Urothelium cell line (cell line): ENCODE measurements at regions not wholly inside any gene's neighbourhood (a gene's known extent, or its start where the extent isn't known, plus 50 kb on each side); places are given as distances from the start of the nearest gene placed in this dataset.
"Not testable (repeated sequence)": the region's sequence is repeated elsewhere in the genome, so short reads cannot be mapped to it uniquely, and the experiment has no call there.

ENCODE experiments used
- DNase-seq: peaks from one replicate; pipeline ENCODE4 v3.0.0; 2011; ENCODE audit warnings: low spot score, mixed read lengths
- FAIRE-seq: peaks from 2 replicates; lab custom pipeline; 2011; peaks lifted over from hg19 to GRCh38; lab: Jason Lieb, UNC

DNA sequence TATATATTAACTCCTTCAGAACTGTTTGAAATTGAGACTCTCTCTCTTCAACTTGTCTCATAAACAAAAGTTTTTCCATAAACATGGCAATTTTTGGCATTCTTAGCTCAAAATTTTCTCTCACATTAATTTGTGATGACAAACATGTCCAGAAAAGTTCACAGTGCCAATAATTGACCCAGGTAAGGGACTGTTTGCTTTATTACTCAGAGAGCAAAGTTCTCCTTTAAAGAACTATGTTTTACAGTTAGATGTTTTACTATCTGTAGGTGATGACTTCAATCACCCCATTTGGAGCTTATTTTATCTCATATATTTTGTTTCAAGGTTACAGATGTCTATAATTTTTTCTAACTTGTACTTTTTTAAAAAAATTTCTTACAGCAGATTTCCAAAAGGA lies 855.6 kb downstream of the SLC16A7 start:
- no peak for DNase-seq
- no peak for FAIRE-seq

DNA sequence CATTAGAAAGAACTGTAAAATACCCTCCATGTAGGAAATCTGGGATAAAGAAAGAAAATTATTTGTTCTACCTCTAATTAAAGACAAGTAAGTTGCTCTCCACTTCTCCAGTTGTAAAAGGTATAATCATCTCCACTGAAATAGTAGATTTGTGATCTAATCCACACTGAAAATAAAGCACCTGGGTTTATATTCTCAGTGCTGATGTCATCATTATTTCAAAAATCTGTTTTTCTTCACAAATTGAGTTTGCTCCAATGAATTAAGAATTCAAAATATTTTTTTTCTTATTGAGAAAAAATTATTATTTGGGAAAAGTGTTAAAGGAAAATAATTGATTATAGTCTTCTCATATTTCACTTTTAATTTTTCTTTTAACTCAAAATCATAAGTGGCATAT lies 869.2 kb downstream of the SLC16A7 start:
- DNase-seq, result no peak
- no peak for FAIRE-seq

DNA sequence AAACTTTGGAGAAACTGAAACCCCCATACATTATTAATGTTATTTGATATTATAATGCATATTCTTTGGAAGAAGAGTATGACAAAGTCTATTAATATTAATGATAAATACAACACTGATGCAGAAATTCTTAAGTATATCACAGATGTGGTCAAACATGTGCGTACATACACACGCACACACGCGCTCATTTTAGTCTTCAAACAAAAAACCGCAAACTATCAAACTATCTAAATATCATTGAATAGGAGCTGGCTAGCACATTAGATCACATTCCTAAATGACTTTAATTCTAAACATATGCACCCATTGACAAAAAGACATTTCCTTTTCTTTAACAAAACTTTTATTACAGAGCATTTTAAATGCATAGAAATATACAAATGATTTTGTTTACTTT lies 872.7 kb downstream of the SLC16A7 start:
- FAIRE-seq (no peak), DNase-seq (no peak)

DNA sequence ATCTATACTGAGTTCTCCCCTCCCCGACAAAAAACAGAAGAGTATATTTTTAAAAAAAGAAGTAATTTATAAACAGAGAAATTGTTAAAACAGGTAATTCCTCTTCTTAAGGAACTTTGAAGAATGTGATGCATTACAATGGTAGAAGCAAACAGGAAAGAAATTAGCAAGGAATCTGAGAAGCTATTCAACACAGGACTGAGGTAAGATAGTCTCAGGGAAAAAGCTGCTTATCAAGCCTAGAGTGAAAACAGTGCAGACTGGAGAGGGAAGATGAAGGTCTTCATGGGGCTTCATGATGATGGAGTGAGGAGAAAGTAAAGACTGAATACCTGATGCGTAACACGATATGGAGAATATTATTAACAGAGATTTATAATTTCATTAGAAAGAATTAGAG lies 880.0 kb downstream of the SLC16A7 start:
- no peak for FAIRE-seq
- DNase-seq, result no peak

DNA sequence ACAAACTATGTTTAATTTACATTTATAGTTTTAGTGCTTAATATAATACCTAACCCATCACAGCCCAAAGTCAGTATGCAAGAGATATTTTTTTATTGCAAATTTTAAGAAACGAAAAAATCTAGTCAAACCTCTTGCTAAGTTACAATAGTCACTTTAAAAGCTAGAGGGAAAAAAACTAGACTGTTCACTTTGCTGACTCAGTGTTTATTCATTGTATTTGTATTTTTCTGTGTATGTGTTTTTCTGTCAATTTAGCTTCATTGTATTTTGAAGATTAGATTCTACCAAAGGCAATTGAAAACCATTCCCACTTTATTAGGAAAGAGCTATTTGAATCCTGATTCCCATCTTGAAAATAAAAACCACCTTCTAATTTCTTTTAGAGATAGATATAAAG lies 891.5 kb downstream of the SLC16A7 start:
- DNase-seq (no peak), FAIRE-seq (no peak)

DNA sequence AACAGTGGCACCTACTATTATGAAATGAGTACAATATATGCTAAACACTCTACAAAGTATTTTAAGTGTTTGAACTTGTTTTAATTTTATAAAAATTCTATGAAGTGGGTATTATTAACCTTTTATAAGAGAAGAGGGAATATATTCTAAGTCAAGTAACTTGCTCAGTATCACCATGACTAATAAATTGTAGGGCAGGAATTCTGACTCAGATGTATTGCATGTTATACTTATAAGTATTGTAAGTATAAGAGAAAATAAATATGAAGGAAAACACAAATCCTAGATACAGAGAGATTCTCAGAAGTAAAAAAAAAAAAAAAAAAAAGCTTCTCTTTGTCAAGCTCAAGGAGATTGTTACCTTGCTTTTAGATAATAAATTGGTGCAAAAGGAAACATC lies 893.2 kb downstream of the SLC16A7 start:
- DNase-seq (no peak), FAIRE-seq (no peak)

DNA sequence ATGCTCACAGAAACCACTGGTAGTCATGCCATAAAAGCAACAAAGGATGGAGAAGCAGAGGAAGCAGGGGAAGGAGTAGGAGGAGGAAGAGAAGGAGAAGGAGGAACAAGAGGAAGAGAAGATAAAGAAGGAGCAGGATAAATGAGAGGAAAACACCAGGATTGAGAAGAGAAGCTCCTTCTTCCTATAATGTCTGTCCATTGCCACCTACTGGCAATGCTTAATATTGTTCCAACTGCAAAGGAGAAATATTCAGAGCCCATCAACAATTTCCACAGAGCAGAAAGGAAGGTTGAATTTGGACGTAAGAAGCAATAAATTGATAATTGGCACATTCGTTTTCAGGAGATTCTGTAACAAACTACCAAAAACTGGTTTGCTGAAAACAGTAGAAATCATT lies 898.4 kb downstream of the SLC16A7 start:
- peak; percentile 22 for DNase-seq
- no peak for FAIRE-seq

DNA sequence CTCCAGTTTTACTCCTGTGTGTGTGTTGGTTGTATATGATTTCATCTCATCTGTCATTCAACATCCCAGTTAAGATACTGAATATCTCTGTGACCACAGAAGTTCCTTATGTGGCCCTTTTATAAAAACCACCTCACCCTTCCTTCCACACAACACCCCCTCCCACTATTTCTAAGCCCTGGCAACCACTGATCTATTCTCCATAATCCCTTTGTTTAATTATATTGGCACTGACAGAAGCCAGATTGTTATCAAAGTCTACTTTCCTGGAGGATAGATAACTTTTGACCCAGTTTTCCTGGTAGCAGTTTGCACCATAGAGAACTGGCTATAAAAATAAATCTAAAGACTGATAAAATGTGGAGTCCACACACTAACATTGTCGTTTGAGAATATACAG lies 902.8 kb downstream of the SLC16A7 start:
- FAIRE-seq (no peak), DNase-seq (no peak)

DNA sequence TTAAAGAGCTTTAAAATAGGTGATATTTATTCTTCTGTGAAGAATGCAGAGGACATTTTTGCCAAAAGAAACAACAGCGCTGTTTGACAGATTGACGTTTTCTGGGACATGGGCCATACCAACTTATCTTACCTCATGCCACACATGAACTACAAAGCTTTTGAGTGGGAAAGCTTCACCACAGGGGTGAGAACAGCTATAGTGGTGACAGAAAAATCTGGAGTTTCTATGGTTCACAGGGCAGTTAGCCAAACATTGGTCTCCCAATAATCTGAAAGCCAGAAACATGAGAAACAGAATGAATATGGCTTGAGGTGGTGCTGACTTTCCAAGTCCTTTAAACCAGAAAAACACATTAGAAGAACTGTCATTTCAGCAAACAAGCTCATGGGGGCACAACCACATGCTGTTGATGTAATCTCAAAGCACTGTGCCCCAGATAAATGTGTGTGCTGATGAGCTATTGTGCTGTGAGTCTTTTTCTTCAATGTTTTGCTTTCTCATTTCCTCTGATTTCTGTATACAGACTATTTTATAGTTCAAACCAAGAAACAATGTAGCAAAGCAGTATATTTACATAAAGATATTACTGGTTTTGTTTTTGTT lies 905.4 kb downstream of the SLC16A7 start:
- no peak for FAIRE-seq
- DNase-seq, result peak; percentile 14

DNA sequence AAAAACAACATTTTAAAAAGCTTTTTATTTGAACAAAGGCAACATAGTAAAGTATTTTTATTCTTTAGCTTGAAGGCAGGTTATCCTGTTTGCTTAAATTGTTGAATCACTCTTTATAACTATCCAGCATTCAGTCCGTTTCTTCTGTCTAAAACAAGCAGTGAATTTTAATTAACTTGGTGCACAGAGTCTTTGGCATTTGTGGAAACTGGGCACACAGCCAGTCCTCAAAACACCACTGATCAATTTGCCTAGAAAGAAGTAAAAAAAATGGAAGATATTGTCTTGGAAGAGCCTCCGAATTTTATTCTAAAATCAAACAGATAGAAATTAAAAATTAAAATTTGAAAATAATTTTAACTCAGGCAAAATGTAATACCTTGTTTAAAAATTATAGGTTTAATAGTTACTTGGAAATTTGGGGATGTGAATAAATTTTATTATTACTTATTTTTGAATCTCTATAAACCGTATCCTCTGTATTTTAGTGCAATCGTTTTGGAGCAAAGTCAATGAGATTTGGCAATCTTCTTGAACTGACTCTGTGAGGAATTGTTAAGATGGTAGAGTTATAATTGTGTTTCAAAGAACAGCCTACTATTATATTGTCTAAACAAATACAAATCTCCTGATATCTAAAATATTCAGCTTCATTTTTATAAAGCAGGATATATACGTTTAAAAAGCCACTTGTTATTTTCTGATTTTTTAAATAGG lies 927.0 kb downstream of the SLC16A7 start:
- DNase-seq (no peak), FAIRE-seq (no peak)

DNA sequence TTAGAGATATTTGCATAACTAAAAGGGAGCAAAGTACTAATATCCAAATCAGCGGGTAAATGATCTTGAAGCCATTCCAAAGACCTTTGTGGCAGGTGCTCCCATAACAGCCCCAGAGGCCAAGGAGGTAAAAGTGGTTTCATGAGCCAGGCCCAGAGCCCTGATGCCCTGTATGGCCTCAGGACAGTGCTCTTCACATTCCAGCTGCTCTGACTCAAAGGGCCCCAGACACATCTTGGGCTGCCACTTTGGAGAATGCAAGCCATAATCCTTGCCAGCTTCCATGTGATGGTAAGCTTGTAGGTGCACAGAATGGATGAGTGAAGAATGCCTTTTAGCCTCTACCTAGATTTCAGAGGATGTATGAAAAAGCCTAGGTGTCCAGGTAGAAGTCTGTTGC lies 933.4 kb downstream of the SLC16A7 start:
- FAIRE-seq (no peak), DNase-seq (no peak)

DNA sequence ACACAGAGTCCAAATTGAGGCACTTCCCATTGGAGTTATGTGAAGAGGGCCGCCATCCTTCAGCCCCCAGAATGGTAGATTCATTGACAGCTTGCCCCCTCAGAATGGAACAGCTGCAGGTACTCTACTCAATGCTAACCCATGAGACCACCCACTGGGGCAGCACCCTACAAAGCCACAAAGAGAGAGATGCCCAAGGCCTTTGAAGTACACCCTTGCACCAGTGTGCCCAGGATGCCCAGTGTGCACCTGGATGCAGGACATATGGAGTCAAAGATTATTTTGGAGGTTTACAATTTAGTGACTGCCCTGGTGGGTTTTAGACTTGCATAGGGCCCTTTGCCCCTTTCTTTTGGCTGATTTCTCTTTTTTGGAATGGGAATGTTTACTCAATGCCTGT lies 933.9 kb downstream of the SLC16A7 start:
- FAIRE-seq, result no peak
- DNase-seq, result no peak

DNA sequence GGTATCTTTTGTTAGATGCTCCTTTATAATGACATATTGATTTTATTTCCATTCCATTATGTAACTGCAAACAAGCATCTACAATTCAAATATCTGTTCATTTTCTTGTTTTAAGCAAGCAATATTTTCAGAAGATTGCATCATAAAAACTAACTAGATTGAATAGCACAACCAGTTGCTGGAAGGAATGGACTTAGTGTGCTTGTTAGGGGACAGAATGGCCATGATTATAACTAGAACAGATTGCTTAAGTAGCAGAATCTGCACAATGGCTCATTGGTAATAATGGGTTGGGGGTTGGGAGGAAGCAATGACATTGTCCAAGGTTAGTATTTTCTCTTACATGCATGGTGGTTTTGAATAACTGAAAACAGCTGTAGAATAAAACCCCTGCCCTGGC lies 939.5 kb downstream of the SLC16A7 start:
- DNase-seq, result no peak
- FAIRE-seq, result no peak

DNA sequence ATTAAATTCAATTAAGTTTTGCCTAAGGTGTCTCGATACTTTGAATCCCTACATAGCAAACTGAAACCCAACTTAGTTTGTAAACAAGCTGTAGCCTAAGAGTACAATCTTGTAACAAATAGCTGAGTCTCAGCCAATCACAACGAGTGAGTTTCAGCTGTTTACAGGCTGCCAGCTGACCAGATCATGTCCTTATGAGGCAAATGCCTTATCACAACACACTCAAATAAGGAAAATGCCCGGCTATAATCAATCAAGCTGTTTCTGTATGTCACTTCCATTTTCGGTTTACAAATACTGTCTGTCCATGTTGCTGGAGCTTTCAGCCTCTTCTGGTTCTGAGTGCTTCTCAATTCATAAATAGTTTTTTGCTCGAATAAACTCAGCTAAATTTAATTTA lies 943.8 kb downstream of the SLC16A7 start:
- no peak for DNase-seq
- no peak for FAIRE-seq

DNA sequence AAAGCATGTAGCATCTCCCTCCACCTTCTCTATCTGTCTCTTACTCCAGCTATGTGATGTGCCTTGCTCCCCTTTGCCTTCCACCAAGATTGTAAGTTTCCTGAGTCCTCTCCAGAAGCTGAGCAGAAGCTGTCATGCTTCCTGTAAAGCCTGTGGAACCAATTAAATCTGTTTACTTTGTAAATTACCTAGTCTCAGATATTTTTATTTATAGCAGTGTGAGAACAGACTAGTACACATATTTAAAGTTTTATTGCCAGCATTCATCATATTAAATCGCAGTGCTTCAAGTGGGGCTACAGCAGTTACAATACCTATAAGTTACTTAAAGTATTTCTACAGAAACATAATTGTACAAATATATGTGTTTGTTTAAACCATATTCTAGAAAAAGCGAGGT lies 973.1 kb downstream of the SLC16A7 start:
- no peak for FAIRE-seq
- DNase-seq, result no peak

DNA sequence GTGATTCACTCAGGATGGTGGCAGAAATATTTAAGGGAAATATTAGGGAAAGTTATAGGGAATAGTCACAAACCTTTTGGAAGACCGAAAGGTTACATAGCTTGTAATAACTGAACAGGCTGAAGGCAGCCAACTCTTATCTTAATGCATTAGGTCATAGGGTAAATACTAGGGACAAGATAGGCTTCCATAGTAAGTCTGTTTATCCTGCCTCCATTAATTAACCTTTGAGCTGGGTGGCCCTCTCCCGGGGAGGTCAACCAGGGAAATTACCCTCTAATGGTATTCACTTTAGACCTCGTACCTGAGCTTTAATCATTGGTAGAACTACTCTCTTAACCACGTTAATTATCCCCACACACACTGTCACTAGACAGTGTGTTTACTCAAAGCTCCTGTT lies 981.8 kb downstream of the SLC16A7 start:
- DNase-seq, result no peak

DNA sequence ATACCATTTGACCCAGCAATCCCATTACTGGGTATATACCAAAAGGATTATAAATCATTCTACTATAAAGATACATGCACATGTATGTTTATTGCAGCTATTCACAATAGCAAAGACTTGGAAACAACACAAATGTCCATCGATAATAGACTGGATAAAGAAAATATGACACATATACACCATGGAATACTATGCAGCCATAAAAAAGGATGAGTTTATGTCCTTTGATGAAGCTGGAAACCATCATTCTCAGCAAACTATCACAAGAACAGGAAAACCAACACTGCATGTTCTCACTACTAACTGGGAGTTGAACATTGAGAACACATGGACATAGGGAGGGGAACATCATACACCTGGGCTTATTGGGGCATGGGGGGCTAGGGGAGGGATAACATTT lies 991.8 kb downstream of the SLC16A7 start:
- FAIRE-seq, DNase-seq: not testable (repeated sequence)

More for the DNA sequence above, 981.8 kb downstream of the SLC16A7 start:
- FAIRE-seq, result no peak

DNA sequence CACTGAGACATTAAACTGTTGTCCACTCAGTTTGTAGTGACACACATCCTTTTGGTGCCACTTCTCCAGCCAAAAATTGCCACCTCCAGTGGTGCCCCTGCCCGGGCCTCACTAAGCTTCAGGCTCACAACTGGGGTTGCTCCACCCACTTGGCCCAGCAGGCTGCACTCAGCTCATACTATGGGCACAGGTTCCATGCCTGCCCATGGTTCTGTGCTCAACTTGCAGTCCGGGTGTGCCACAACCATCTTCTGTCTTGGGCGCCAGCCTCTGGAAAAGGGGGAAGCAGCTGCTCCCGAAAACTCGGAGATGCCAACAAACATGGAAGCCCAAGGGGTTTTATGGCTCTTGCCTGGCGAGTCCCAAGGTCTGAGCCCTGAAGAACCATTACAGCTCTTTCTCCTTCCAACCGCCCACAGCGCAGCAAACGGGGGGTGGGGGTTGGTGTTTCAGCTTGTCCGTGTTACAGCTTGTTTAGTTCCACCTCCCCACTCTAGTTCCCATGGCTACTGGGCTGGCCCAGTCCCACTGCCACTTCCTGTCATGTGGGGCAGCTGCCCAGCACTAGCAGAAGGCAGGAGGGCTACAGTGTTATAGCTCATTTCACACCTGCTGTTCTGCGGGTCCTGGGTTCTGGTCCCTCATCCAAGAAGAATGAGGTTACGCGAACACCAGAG lies 998.3 kb downstream of the SLC16A7 start:
- DNase-seq, result no peak
- no peak for FAIRE-seq

DNA sequence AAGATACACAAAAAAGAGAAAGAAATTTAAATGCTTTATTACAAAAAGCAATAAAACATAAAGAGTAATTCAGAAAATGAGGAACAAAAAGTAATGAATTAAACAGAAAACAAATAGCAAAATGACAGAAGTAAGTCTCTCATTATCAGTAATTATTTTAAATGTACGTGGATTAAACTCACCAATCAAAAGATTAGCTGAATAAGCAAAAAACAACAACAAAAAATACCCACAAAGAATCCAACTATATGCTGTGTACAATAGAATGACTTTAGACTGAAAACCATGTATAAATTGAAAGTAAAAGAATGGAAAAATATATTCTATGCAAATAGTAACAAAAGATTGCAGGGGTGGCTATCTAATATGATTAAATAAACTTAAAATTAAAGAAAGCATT lies 1006.8 kb downstream of the SLC16A7 start:
- DNase-seq, result no peak
- FAIRE-seq, result no peak

DNA sequence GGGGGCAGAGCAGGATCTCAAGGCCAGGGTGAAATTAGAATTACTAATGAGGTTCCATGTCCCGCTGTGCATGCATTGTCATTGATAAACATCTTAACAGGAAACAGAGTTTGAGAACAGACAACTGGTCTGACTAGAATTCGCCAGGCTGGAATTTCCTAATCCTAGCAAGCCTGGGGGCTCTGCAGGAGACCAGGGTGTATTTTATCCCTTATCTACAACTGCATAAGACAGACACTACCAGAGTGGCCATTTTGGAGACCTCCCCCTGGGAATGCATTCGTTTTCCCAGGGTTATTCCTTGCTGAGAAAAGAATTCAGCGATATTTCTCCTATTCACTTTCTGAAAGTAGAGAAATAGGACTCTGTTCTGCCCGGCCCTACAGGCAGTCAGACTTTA lies 1007.6 kb downstream of the SLC16A7 start:
- not testable (repeated sequence) for DNase-seq, FAIRE-seq

DNA sequence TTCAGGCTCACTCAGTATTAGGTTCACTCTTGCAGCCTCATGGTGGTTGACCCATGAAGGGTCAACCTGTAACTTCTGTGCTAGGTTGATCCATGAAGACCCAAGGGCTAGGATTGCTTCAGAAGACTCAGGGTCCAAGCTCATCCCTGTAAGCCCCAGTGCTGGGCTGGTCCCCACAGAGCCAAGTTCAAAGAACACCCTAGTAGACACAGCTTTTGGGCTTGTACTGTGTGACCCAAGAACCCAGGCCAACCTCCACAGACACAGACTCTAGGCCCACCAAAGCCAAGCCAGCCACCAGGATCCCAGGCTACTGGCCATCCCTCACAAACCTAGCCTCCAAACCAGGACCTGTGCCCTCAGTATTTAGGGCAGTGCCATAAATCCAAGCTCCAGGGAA lies 1020.6 kb downstream of the SLC16A7 start:
- FAIRE-seq (no peak), DNase-seq (no peak)

DNA sequence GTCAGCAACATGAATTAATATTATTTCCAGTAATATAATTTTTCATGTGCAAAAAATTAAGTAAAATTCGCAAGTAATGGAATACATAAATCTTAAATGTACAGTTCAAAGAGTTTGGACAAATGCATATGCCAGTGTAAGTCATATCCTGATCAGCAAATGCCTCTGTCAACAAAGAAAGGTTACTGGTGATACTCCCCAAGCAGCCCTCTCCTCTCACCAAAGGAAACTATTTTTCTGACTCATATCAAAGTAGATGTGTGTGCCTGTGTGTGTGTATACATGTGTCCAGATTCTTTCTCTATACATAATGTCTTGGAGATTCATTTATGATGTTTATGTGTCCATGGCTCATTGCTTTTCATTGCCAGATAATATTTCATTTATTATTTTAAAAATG lies 1035.0 kb downstream of the SLC16A7 start:
- FAIRE-seq (no peak), DNase-seq (no peak)
